Fibroblast of lung (primary cell): ENCODE measurements at regions not wholly inside any gene's neighbourhood (a gene's known extent, or its start where the extent isn't known, plus 50 kb on each side); places are given as distances from the start of the nearest gene placed in this dataset.

Experiments
- DNase-seq, 2 donors: peaks; one replicate each; pipeline versions ENCODE4 v3.0.0 to v3.0.0-alpha.2; 2010; ENCODE audit warnings: low read depth in 2 of 2
- H2AFZ ChIP-seq: 2 replicates; pipeline ENCODE4 v1.5.1; 2012; ENCODE audit warnings: low read length, control low read depth, inconsistent platforms
- H3K27ac ChIP-seq: 2 replicates; pipeline ENCODE4 v1.5.1; 2011; ENCODE audit warnings: low read length, control low read depth; ENCODE audit not compliant: insufficient read depth
- H3K27me3 ChIP-seq: 2 replicates; pipeline ENCODE4 v1.5.1; 2011; ENCODE audit warnings: mild to moderate bottlenecking, low read length; ENCODE audit not compliant: control insufficient read depth, insufficient read depth
- H3K36me3 ChIP-seq: 2 replicates; pipeline ENCODE4 v1.5.1; 2011; ENCODE audit warnings: low read length; ENCODE audit not compliant: control insufficient read depth, insufficient read depth
- H3K4me1 ChIP-seq: 2 replicates; pipeline ENCODE4 v1.5.1; 2011; ENCODE audit warnings: low read length; ENCODE audit not compliant: control insufficient read depth, insufficient read depth; ENCODE audit errors: extremely low read depth
- H3K4me2 ChIP-seq: 2 replicates; pipeline ENCODE4 v1.5.1; 2011; ENCODE audit warnings: low read length, control low read depth; ENCODE audit not compliant: insufficient read depth; ENCODE audit errors: extremely low read depth
- H3K4me3 ChIP-seq, 4 experiments: fragments of 200-600 bp in 1 of 4; sonication (generic) in 1 of 4; replicated peaks in 1 of 4; 2 replicates each; pipeline ENCODE4 v1.5.1; 2011 to 2016; ENCODE audit warnings: low read length in 4 of 4, low read depth in 3 of 4, mild to moderate bottlenecking in 3 of 4, control low read depth in 2 of 4, inconsistent platforms in 1 of 4, mixed read lengths in 1 of 4; ENCODE audit not compliant: insufficient read depth in 1 of 4; ENCODE audit errors: control extremely low read depth in 1 of 4
- H3K79me2 ChIP-seq: 2 replicates; pipeline ENCODE4 v1.5.1; 2012; ENCODE audit warnings: mild to moderate bottlenecking, low read length, inconsistent platforms; ENCODE audit not compliant: control insufficient read depth, insufficient read depth
- H3K9ac ChIP-seq: 2 replicates; pipeline ENCODE4 v1.5.1; 2011; ENCODE audit warnings: mild to moderate bottlenecking, low read length, control low read depth; ENCODE audit not compliant: insufficient read depth
- H3K9me3 ChIP-seq: 2 replicates; pipeline ENCODE4 v1.5.1; 2012; ENCODE audit warnings: low read depth, low read length; ENCODE audit not compliant: control insufficient read depth, insufficient read depth
- H4K20me1 ChIP-seq: 2 replicates; pipeline ENCODE4 v1.5.1; 2011; ENCODE audit warnings: low read length; ENCODE audit not compliant: control insufficient read depth, insufficient read depth; ENCODE audit errors: extremely low read depth
- CTCF ChIP-seq, 2 donors: IDR thresholded peaks in 1 of 2; conservative IDR thresholded peaks in 1 of 2; 1 replicate in 1 of 2; 2 replicates in 1 of 2; pipeline ENCODE4 v1.5.1; 2011 to 2012; ENCODE audit warnings: low read length in 2 of 2, control low read depth in 1 of 2, inconsistent platforms in 1 of 2, low read depth in 1 of 2, mild to moderate bottlenecking in 1 of 2
- EZH2 ChIP-seq: IDR thresholded peaks from 2 replicates; pipeline ENCODE4 v1.5.1; 2012; ENCODE audit warnings: low read length, control low read depth, mild to moderate bottlenecking; ENCODE audit errors: missing control alignments

- H4K20me1 ChIP-seq: no peaks in the 10 kb centered on the region
- no peak overlapping the region for H3K4me3 ChIP-seq
- TF ChIP-seq CTCF (conservative IDR thresholded peaks at IDR 0.05 in 1 of 2, IDR thresholded peaks at IDR 0.05 in 1 of 2; ENCODE audit: low read depth in 1 of 2, low read length in 2 of 2) (no peak), EZH2 (no peak)
- DNase-seq: no peak
- no peaks in the 10 kb centered on the region for H3K4me1 ChIP-seq
- H2AFZ ChIP-seq: no peak overlapping the region
- H3K36me3 ChIP-seq: no peaks in the 10 kb centered on the region
- no peak overlapping the region for H3K27ac ChIP-seq
- no peaks in the 10 kb centered on the region for H3K9me3 ChIP-seq
- H3K79me2 ChIP-seq: no peaks in the 10 kb centered on the region
- no peak overlapping the region for H3K9ac ChIP-seq
- H3K27me3 ChIP-seq: no peaks in the 10 kb centered on the region
- H3K4me2 ChIP-seq: no peak overlapping the region
Measured at GRCh38 chr11:91846002-91846401, 378.6 kb upstream of the FAT3 start.

DNA sequence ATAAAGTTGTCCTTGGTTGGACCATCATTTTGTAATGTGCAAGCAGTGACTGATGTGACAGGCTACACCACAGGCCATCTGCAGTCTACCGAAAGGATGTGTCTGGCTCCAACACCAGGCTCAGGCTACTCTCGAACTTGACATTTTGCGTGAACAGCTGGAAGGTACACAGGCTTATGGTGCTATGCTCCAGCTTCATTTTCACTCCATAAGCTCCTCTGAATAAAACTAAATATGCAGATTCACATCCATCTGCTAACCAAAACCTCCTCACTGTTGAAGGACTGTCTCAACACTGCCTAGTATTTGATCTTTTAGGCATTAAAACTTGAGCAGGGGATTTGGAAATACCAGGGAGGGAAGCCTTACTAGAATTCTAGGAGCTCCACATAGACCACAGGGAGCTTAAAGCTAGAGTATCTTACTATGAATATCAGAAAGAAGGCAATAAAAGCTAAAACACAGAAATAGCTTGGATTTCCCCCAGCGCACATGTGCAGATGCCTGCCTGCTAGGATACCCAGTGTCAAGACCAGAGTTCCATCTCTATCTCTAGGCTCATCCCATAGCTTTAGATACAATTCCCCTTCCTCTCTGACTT lies 383.9 kb upstream of the FAT3 start:
- H3K27me3 ChIP-seq: no peaks in the 10 kb centered on the region
- no peaks in the 10 kb centered on the region for H3K4me1 ChIP-seq
- no peaks in the 10 kb centered on the region for H3K36me3 ChIP-seq
- H3K4me3 ChIP-seq: no peak overlapping the region
- DNase-seq: no peak
- H4K20me1 ChIP-seq: no peaks in the 10 kb centered on the region
- no peak overlapping the region for H3K9ac ChIP-seq
- no peak overlapping the region for H2AFZ ChIP-seq
- no peaks in the 10 kb centered on the region for H3K9me3 ChIP-seq
- TF ChIP-seq EZH2: no peak
- TF ChIP-seq CTCF (conservative IDR thresholded peaks at IDR 0.05 in 1 of 2, IDR thresholded peaks at IDR 0.05 in 1 of 2; ENCODE audit: low read depth in 1 of 2, low read length in 2 of 2): no peak
- no peaks in the 10 kb centered on the region for H3K79me2 ChIP-seq
- no peak overlapping the region for H3K4me2 ChIP-seq
- H3K27ac ChIP-seq: no peak overlapping the region

- no peak for DNase-seq
- no peak overlapping the region for H3K27ac ChIP-seq
- no peak overlapping the region for H2AFZ ChIP-seq
- no peaks in the 10 kb centered on the region for H3K9me3 ChIP-seq
- no peaks in the 10 kb centered on the region for H3K36me3 ChIP-seq
- H3K27me3 ChIP-seq: no peaks in the 10 kb centered on the region
- no peak overlapping the region for H3K4me3 ChIP-seq
- H3K4me2 ChIP-seq: no peak overlapping the region
- TF ChIP-seq CTCF (conservative IDR thresholded peaks at IDR 0.05 in 1 of 2, IDR thresholded peaks at IDR 0.05 in 1 of 2; ENCODE audit: low read depth in 1 of 2, low read length in 2 of 2): no peak
- no peak for TF ChIP-seq EZH2
- H4K20me1 ChIP-seq: no peaks in the 10 kb centered on the region
- no peak overlapping the region for H3K9ac ChIP-seq
- no peaks in the 10 kb centered on the region for H3K4me1 ChIP-seq
- no peaks in the 10 kb centered on the region for H3K79me2 ChIP-seq
Measured at GRCh38 chr11:91837411-91838330, 386.9 kb upstream of the FAT3 start.
